ENCODE measurements at regions not wholly inside any gene's neighbourhood (a gene's known extent, or its start where the extent isn't known, plus 50 kb on each side); places are given as distances from the start of the nearest gene placed in this dataset.

DNA sequence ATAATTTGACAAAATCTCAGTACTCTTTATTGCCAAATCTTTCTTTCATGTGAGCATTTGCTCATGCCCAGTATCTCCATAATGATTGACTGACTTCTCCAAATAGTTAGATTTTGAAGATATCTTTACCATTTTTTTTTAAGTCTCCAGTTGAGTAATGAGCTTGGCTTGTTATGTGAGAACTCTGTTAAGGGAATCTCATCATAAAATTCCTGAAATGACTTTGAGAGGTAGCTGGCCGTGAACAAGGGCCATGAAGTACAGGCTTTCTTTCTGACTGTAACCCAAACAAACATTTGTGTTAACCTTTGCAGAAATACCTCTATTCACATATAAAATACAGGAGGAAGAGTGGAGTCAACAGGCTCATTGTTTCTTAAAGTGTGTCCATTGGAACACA lies 449.7 kb downstream of the IRS2 start:
- TF ChIP-seq CTCF (IDR thresholded peaks at IDR 0.05 in 2 of 3, conservative IDR thresholded peaks at IDR 0.05 in 1 of 3; ENCODE audit: borderline replicate concordance in 1 of 3, insufficient read depth in 1 of 3, low read depth in 2 of 3, low read length in 2 of 3), result no peak
- no peak for TF ChIP-seq REST (IDR thresholded peaks at IDR 0.05; ENCODE audit: low read depth)
- TF ChIP-seq SP1 (IDR thresholded peaks at IDR 0.05; ENCODE audit: low read depth), result no peak
- no peak for TF ChIP-seq POLR2A (IDR thresholded peaks at IDR 0.05; ENCODE audit: borderline replicate concordance, extremely low read depth, insufficient read depth, insufficient read length)
- no peak for TF ChIP-seq EZH2 (IDR thresholded peaks at IDR 0.05)
- TF ChIP-seq JUND (IDR thresholded peaks at IDR 0.05), result no peak
- no peak for TF ChIP-seq ZFX (IDR thresholded peaks at IDR 0.05)
- no peak for TF ChIP-seq RAD21 (IDR thresholded peaks at IDR 0.05; ENCODE audit: low read depth)
- no peak for TF ChIP-seq MAX (IDR thresholded peaks at IDR 0.05)

All from HCT116 (cell line).